Heart right ventricle (tissue), 16 donors: ENCODE measurements at regions not wholly inside any gene's neighbourhood (a gene's known extent, or its start where the extent isn't known, plus 50 kb on each side); places are given as distances from the start of the nearest gene placed in this dataset.

Experiments used
- ATAC-seq, 8 donors: fragments of 200-7000 bp; cut with Tn5 transposase; one replicate each; pipeline ENCODE4 v1.9.1; 2020; ENCODE audit warnings: mild to moderate bottlenecking in 8 of 8, moderate library complexity in 8 of 8, moderate number of reproducible peaks in 1 of 8
- DNase-seq, 2 donors: peaks; one replicate each; pipeline ENCODE4 v3.0.0-alpha.2; 2020
- H3K27ac ChIP-seq, 10 donors: fragments of 200-600 bp; sonication (generic) in 2 of 10; one replicate each; pipeline versions ENCODE4 v1.5.0 to v1.8.0; 2020 to 2022; ENCODE audit warnings: mild to moderate bottlenecking in 3 of 10
- H3K27me3 ChIP-seq, 7 donors: fragments of 200-600 bp; one replicate each; pipeline ENCODE4 v1.8.0; 2021 to 2022; ENCODE audit warnings: mild to moderate bottlenecking in 2 of 7
- H3K36me3 ChIP-seq, 9 donors: fragments of 200-600 bp; sonication (generic) in 1 of 9; one replicate each; pipeline versions ENCODE4 v1.5.0 to v1.8.0; 2020 to 2022; ENCODE audit warnings: mild to moderate bottlenecking in 2 of 9
- H3K4me1 ChIP-seq, 9 donors: fragments of 200-600 bp; sonication (generic) in 1 of 9; one replicate each; pipeline versions ENCODE4 v1.5.0 to v1.8.0; 2020 to 2022; ENCODE audit warnings: mild to moderate bottlenecking in 4 of 9
- H3K4me3 ChIP-seq, 10 donors: fragments of 200-600 bp; sonication (generic) in 2 of 10; one replicate each; pipeline versions ENCODE4 v1.5.0 to v1.8.0; 2020 to 2022; ENCODE audit warnings: mild to moderate bottlenecking in 7 of 10, moderate library complexity in 2 of 10
- H3K9me3 ChIP-seq, 11 donors: fragments of 200-600 bp in 10 of 11; sonication (generic) in 2 of 11; one replicate each; pipeline versions ENCODE4 v1.5.0 to v1.8.0; 2013 to 2022; ENCODE audit warnings: mild to moderate bottlenecking in 2 of 11, control low read depth in 1 of 11, moderate library complexity in 1 of 11
- CTCF ChIP-seq, 9 donors: fragments of 200-600 bp; sonication (generic) in 2 of 9; IDR thresholded peaks; one replicate each; pipeline versions ENCODE4 v1.5.0 to v1.8.0; 2021 to 2022; ENCODE audit warnings: antibody characterized with exemption in 9 of 9, mild to moderate bottlenecking in 5 of 9, moderate library complexity in 1 of 9
- WGBS, 2 donors: extraction: QIAGEN DNeasy Blood & Tissue Kit; methylation state at CpG; one replicate each; pipeline ENCODE4 v1.1.7; 2013; ENCODE audit warnings: inconsistent platforms in 1 of 2; 5-methylcytosine and 5-hydroxymethylcytosine counted together
- intact Hi-C, 10 donors: fragments of 100-400 bp; cut with DNase I; formaldehyde crosslinking; loops; one replicate each; pipeline versions ENCODE4 v1.11.1 to v1.14.2; 2022
- donor health status: Arrhythmogenic right ventricular cardiomyopathy.
- donor health status: ischemic (EF 13 %, LVEDD 7.1; RV severe dilation, severe dysfunction).
- donor health status: healthy with polysubstance abuse.
- donor health status: DM: no; HTN: yes; CAD: no.
- donor health status: DM: no; HTN: no; CAD: no.
- donor health status: ischemic (EF 25% LVEDD 6.9; RV normal size, moderate dysfunction).
- donor health status: ischemic (EF 25% LVEDD 5.7; RV mildly dilated, moderate dysfunction).
- donor health status: healthy.
- donor health status: DM: yes; HTN: yes; CAD: no.
- donor health status: Ischemic cardiomyopathy.
- donor health status: ischemic (EF 35%, LVEDD 5.7; RV mildly dilated, moderate dysfunction).
- donor health status: nonischemic (EF 11% LVEDD 7.7; RV severe dilation, severe dysfunction).
- donor health status: DM: yes; HTN: yes; CAD: no.
- donor health status: PGD.
- donor health status: ischemic (EF 29% LVEDD 5.4; RV normal size, mild dysfunction).
- donor health status: nonischemic (EF 23%, LVEDD 6.1; RV moderate dilation, normal function).

GRCh38 chr7:20063644-20064043, 153.5 kb downstream of the MACC1 start:
- Histone ChIP-seq H3K27me3 (no peaks in the 10 kb centered on the region), H3K27ac (no peak overlapping the region), H3K4me1 (peaks cover 0 to 4% (median 0%) of the 10 kb centered on the region in 9 donors), H3K4me3 (no peak overlapping the region), H3K9me3 (peaks cover 0 to 20% (median 6%) of the 10 kb centered on the region in 11 donors), H3K36me3 (no peaks in the 10 kb centered on the region)
- intact Hi-C loops, result no loop called here
- 60 to 62% methylated on average over 3 of the region's 3 CpGs for WGBS, 2 donors
- ATAC-seq (no peak), DNase-seq (no peak)
- no peak for TF ChIP-seq CTCF (IDR thresholded peaks at IDR 0.05)

GRCh38 chr7:20062932-20063331, 154.3 kb downstream of the MACC1 start:
- intact Hi-C loops, result no loop called here
- Histone ChIP-seq H3K4me3 (no peak overlapping the region), H3K36me3 (no peaks in the 10 kb centered on the region), H3K27me3 (no peaks in the 10 kb centered on the region), H3K27ac (no peak overlapping the region), H3K4me1 (peaks cover 0 to 4% (median 0%) of the 10 kb centered on the region in 9 donors), H3K9me3 (peaks cover 0 to 20% (median 6%) of the 10 kb centered on the region in 11 donors)
- TF ChIP-seq CTCF (IDR thresholded peaks at IDR 0.05), result no peak
- ATAC-seq (no peak), DNase-seq (no peak)
- 87 to 88% methylated on average over 1 of the region's 1 CpG for WGBS, 2 donors

- H3K4me3 ChIP-seq, result no peak overlapping the region
- no peak overlapping the region for H3K27ac ChIP-seq
- no peaks in the 10 kb centered on the region for H3K27me3 ChIP-seq
- H3K9me3 ChIP-seq, result peaks cover 0 to 7% (median 0%) of the 10 kb centered on the region in 11 donors
- no peaks in the 10 kb centered on the region for H3K36me3 ChIP-seq
- no peaks in the 10 kb centered on the region for H3K4me1 ChIP-seq
- no peak for TF ChIP-seq CTCF (IDR thresholded peaks at IDR 0.05)
- WGBS, 2 donors, result 65 to 70% methylated on average over 7 of the region's 7 CpGs
- intact Hi-C loops, result no loop called here
- no peak for DNase-seq
- no peak for ATAC-seq
Observed at GRCh38 chr7:20053334-20054104, 163.7 kb downstream of the MACC1 start.

- no peak for TF ChIP-seq CTCF (IDR thresholded peaks at IDR 0.05)
- intact Hi-C loops, result no loop called here
- H3K27ac ChIP-seq, result no peak overlapping the region
- ATAC-seq, result no peak
- no peaks in the 10 kb centered on the region for H3K9me3 ChIP-seq
- no peaks in the 10 kb centered on the region for H3K36me3 ChIP-seq
- no peak overlapping the region for H3K4me3 ChIP-seq
- no peaks in the 10 kb centered on the region for H3K27me3 ChIP-seq
- no peak for DNase-seq
- no peaks in the 10 kb centered on the region for H3K4me1 ChIP-seq
Observed at GRCh38 chr7:20050241-20050966, 166.8 kb downstream of the MACC1 start.
